ENCODE measurements at regions not wholly inside any gene's neighbourhood (a gene's known extent, or its start where the extent isn't known, plus 50 kb on each side); places are given as distances from the start of the nearest gene placed in this dataset.

- TF ChIP-seq CTCF (IDR thresholded peaks at IDR 0.05; ENCODE audit: borderline replicate concordance, extremely low read depth, low read length, poor library complexity, severe bottlenecking): no peak
- no peak for TF ChIP-seq EZH2 (IDR thresholded peaks at IDR 0.05; ENCODE audit: borderline replicate concordance, low read depth, low read length, severe bottlenecking)
These were observed 78.5 kb upstream of the TAB3 start for GRCh38 chrX:30967516-30967915.

Data from DND-41 (cell line).